ENCODE measurements at regions not wholly inside any gene's neighbourhood (a gene's known extent, or its start where the extent isn't known, plus 50 kb on each side); places are given as distances from the start of the nearest gene placed in this dataset.

DNA sequence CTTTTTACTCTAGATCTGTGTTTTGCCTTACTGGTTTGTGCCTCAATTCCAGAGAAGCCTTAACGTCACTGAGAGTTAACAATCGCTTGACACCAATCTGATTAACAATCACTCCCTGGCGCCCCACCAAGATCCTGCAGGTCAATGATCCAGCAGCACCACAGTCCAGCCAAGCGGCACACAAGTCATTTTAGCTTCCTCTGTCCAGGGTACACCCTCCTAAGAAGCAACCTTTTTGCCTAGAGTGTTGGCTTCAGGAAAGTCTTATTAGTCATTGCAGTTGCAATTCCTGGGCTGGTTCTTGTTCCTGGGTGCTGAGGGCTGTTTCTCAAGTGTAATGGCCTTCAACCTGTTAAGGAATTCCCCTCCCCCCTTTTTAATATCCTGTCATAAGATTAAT, 323.0 kb upstream of the USP25 start:
- TF ChIP-seq, protein P1, sequence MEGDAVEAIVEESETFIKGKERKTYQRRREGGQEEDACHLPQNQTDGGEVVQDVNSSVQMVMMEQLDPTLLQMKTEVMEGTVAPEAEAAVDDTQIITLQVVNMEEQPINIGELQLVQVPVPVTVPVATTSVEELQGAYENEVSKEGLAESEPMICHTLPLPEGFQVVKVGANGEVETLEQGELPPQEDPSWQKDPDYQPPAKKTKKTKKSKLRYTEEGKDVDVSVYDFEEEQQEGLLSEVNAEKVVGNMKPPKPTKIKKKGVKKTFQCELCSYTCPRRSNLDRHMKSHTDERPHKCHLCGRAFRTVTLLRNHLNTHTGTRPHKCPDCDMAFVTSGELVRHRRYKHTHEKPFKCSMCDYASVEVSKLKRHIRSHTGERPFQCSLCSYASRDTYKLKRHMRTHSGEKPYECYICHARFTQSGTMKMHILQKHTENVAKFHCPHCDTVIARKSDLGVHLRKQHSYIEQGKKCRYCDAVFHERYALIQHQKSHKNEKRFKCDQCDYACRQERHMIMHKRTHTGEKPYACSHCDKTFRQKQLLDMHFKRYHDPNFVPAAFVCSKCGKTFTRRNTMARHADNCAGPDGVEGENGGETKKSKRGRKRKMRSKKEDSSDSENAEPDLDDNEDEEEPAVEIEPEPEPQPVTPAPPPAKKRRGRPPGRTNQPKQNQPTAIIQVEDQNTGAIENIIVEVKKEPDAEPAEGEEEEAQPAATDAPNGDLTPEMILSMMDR (IDR thresholded peaks at IDR 0.05; ENCODE audit: extremely low read depth, missing control alignments): no peak
- no peak for DNase-seq (ENCODE audit: low spot score)

DNA sequence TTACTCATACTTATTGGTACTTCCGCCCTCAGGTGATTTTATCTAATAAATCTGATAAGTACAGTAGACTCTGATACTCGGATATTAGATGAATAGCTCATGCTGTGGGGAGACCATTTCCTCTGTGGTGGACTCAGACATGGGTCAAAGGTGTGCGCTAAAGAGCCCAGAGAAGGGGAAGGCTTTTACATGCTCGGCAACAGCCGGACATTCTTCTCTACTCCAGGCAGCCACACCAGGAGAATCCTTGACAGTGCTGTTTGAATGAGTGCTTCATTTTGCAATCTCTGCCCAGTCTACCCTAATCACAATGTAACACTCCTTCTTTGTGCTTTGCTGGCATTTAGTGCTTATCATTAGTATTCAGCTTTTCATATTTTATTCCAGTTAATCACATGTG, 322.2 kb upstream of the USP25 start:
- TF ChIP-seq, protein P1 (IDR thresholded peaks at IDR 0.05; ENCODE audit: extremely low read depth, missing control alignments): no peak

DNA sequence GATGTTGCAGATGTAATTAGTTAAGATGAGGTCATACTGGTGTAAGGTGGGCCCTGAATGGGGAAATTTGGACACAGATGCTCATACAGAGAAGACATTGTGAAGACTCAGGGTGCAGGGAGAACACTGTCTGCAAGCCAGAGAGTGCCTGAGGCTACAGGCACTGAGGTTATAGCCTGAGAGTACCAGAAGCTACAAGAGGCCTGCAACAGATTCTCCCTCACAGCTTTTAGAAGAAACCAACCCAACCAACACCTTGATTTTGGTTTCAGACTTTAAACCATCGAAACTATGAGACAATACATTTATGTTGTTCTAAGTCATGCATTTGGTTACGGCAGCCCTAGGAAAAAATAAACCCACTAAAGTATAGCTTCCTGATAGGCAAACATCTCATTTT, 321.7 kb upstream of the USP25 start:
- peak; percentile 27 for DNase-seq (ENCODE audit: low spot score)
- TF ChIP-seq, protein P1 (IDR thresholded peaks at IDR 0.05; ENCODE audit: extremely low read depth, missing control alignments): no peak

More for the DNA sequence above, 322.2 kb upstream of the USP25 start:
- DNase-seq (ENCODE audit: low spot score): no peak

DNA sequence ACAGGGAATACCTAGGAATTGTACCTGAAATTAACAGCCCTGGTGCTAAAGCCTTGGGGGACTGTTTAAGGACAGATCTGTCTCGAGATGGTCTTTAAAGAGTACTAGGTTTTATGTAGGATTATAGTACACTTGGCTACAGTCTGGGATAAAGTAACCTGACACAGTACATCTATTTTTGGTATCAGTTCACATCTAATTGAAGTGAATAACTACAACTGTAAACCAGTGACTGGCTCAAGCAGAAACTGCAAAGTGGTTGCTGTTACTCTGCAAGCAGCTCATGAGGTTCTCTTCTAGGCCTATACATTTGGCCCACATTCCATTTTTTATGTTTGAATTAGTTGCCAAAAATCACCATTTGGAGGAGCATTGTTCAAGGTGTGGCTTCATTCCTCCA, 320.8 kb upstream of the USP25 start:
- DNase-seq (ENCODE audit: low spot score): no peak
- TF ChIP-seq, protein P1 (IDR thresholded peaks at IDR 0.05; ENCODE audit: extremely low read depth, missing control alignments): no peak

DNA sequence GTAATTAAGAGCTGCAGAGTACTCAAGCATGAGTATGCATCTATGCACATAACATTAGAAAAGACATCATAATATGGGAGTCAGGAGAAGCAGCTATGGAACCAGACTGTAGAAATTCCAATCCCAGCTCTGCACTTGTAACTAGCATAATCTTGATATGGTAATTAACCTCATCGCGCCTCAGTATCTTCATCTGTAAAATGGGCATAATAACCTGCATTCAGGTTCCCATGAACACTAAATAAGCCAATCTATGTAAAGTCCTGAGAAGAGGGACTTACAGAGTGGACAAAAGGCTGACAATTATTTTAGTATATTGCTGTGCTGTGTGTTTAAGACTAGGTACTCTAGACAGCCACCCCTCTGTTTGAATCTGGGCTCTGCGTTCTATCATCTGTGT, 318.9 kb upstream of the USP25 start:
- TF ChIP-seq, protein P1 (IDR thresholded peaks at IDR 0.05; ENCODE audit: extremely low read depth, missing control alignments): no peak
- no peak for DNase-seq (ENCODE audit: low spot score)

DNA sequence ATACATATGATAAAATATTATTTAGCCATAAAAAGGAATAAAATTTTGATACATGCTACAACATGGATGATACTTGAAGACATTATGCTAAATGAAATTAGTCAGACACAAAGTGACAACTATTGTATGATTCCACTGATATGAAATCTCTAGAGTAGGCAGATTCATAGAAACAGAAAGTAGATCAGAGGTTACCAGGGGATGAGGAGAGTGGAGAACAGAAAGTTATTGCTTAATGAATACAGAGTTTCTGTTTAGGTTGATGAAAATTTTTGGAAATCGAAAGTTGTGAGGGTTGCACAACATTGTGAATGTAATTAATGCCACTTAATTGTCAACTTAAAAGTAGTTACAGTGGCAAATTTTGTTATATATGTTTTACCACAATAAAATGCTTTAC, 315.7 kb upstream of the USP25 start:
- DNase-seq (ENCODE audit: low spot score): no peak

DNA sequence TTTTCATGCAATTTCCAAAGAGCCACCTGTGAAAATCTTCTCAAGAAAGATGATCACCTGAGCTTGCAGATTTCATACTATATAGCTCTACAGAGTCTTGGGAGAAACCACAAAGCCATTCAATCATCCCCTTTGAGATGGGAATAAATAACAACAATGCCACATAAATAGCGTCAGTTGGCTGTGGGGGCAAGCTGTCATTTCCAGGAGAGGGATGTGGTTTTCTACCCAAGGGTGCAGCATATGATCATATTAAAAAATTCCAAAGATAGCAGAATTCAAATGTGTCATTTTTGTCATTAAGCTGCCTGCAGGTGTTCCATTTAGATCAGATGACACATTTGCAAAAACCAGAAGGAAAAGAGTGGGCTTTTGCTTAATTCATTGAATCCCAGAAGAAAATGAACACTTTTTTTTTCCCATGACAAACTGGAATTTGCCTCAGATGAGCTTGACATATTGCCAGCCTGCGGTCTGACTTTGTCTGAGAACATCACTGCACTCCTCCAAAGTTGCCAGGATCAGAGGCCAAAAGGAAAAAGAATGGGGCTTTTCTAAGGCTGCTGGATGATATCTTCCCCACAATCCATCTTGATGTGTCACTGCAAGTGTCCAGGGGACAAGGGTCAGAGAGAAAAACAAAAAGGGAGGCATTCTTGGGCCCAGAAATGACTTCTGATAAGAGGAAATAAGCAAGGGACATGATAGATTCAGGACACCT, 314.1 kb upstream of the USP25 start:
- TF ChIP-seq, protein P1 (IDR thresholded peaks at IDR 0.05; ENCODE audit: extremely low read depth, missing control alignments): no peak
- no peak for DNase-seq (ENCODE audit: low spot score)

More for the DNA sequence above, 315.7 kb upstream of the USP25 start:
- TF ChIP-seq, protein P1 (IDR thresholded peaks at IDR 0.05; ENCODE audit: extremely low read depth, missing control alignments): no peak

Data from GM20000 (cell line).